Neutrophil (primary cell): ENCODE measurements at regions not wholly inside any gene's neighbourhood (a gene's known extent, or its start where the extent isn't known, plus 50 kb on each side); places are given as distances from the start of the nearest gene placed in this dataset.

Source experiments
- H3K27ac ChIP-seq: fragments of 200-600 bp; sonication (generic); 2 replicates; pipeline ENCODE4 v1.5.1; 2016; ENCODE audit warnings: mild to moderate bottlenecking, moderate library complexity
- H3K27me3 ChIP-seq: fragments of 200-600 bp; sonication (generic); 2 replicates; pipeline ENCODE4 v1.6.0; 2016; ENCODE audit warnings: mild to moderate bottlenecking
- H3K36me3 ChIP-seq: fragments of 200-600 bp; sonication (generic); 2 replicates; pipeline ENCODE4 v1.5.1; 2017
- H3K4me1 ChIP-seq, 2 experiments: fragments of 200-600 bp in 1 of 2; sonication (generic) in 1 of 2; 1 replicate in 1 of 2; 2 replicates in 1 of 2; pipeline versions ENCODE4 v1.5.1 to v1.6.1; 2013 to 2016; ENCODE audit warnings: low read depth in 1 of 2, low read length in 1 of 2, mild to moderate bottlenecking in 1 of 2, moderate library complexity in 1 of 2; ENCODE audit not compliant: control insufficient read depth in 1 of 2, insufficient read depth in 1 of 2
- H3K4me3 ChIP-seq, 2 experiments: fragments of 200-600 bp in 1 of 2; sonication (generic) in 1 of 2; 1 replicate in 1 of 2; 2 replicates in 1 of 2; pipeline ENCODE4 v1.5.1; 2013 to 2016; ENCODE audit warnings: low read depth in 1 of 2, low read length in 1 of 2, mild to moderate bottlenecking in 1 of 2, moderate library complexity in 1 of 2
- H3K9me3 ChIP-seq: fragments of 200-600 bp; sonication (generic); 2 replicates; pipeline ENCODE4 v1.5.1; 2016
- TF ChIP-seq, protein P1 (sequence below): fragments of 200-600 bp; sonication (generic); IDR thresholded peaks from 2 replicates; pipeline ENCODE4 v1.5.1; 2016; ENCODE audit warnings: antibody characterized with exemption

GRCh38 chr2:204353823-204354222 is 191.5 kb upstream of the PARD3B start:
- H3K27me3 ChIP-seq = no peaks in the 10 kb centered on the region
- H3K27ac ChIP-seq = no peak overlapping the region
- no peaks in the 10 kb centered on the region for H3K9me3 ChIP-seq
- H3K4me3 ChIP-seq = no peak overlapping the region
- TF ChIP-seq, protein P1, sequence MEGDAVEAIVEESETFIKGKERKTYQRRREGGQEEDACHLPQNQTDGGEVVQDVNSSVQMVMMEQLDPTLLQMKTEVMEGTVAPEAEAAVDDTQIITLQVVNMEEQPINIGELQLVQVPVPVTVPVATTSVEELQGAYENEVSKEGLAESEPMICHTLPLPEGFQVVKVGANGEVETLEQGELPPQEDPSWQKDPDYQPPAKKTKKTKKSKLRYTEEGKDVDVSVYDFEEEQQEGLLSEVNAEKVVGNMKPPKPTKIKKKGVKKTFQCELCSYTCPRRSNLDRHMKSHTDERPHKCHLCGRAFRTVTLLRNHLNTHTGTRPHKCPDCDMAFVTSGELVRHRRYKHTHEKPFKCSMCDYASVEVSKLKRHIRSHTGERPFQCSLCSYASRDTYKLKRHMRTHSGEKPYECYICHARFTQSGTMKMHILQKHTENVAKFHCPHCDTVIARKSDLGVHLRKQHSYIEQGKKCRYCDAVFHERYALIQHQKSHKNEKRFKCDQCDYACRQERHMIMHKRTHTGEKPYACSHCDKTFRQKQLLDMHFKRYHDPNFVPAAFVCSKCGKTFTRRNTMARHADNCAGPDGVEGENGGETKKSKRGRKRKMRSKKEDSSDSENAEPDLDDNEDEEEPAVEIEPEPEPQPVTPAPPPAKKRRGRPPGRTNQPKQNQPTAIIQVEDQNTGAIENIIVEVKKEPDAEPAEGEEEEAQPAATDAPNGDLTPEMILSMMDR = no peak
- no peaks in the 10 kb centered on the region for H3K36me3 ChIP-seq
- H3K4me1 ChIP-seq = no peaks in the 10 kb centered on the region

DNA sequence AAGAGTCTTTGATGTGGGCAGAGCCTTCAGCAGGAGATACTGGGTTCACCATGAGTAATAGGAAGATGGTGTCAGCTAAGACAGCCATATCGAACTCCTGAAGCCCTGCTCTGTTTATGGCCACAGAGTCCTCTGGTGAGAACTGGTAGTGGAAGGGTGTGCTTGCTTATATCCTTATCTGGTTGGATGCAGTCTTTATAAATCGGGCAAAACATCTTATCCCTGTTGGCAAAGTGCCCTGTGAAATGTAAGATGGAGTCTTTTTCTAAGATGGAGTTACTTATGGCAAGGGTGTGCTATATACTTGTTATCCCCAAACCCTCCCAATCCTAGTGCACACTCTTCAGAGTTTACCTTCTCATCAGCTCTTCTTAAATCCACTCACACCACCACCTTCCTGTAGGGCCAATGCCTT is 190.8 kb upstream of the PARD3B start:
- no peaks in the 10 kb centered on the region for H3K27me3 ChIP-seq
- H3K4me1 ChIP-seq = no peaks in the 10 kb centered on the region
- TF ChIP-seq, protein P1 = no peak

GRCh38 chr2:204355688-204356087 is 189.6 kb upstream of the PARD3B start:
- H3K27ac ChIP-seq = no peak overlapping the region
- H3K4me1 ChIP-seq = no peaks in the 10 kb centered on the region
- H3K36me3 ChIP-seq = no peaks in the 10 kb centered on the region
- TF ChIP-seq, protein P1 = no peak
- H3K4me3 ChIP-seq = no peak overlapping the region
- no peaks in the 10 kb centered on the region for H3K9me3 ChIP-seq
- H3K27me3 ChIP-seq = no peaks in the 10 kb centered on the region

More for the DNA sequence above, 190.8 kb upstream of the PARD3B start:
- H3K27ac ChIP-seq = no peak overlapping the region
- H3K9me3 ChIP-seq = no peaks in the 10 kb centered on the region
- no peak overlapping the region for H3K4me3 ChIP-seq
- H3K36me3 ChIP-seq = no peaks in the 10 kb centered on the region

DNA sequence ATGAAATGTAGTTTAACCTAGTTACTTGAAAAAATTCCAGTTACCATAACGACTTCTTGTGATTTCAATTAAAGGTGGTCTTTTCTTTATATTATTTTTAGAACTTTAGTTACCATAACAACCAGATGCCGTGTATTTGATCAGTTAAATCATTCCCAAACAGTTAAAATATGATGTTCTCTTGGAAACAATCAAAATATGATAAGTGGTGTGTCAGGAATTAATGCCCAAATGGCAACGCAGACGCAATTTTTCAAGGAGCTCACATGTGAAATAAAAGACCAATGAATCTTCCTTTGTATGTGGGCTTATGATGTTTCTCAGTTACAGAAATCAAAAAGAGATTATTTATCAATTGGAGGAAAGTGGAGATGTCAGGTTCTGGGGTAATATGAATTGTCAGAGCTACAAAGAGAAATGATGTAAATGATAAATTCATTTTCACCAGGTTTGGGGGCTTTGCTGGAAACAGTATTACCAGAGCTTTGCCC is 189.1 kb upstream of the PARD3B start:
- Histone ChIP-seq H3K4me1 (no peaks in the 10 kb centered on the region), H3K36me3 (no peaks in the 10 kb centered on the region), H3K27me3 (no peaks in the 10 kb centered on the region), H3K4me3 (no peak overlapping the region), H3K27ac (no peak overlapping the region), H3K9me3 (no peaks in the 10 kb centered on the region)
- TF ChIP-seq, protein P1 = no peak

GRCh38 chr2:204357286-204357685 is 188.0 kb upstream of the PARD3B start:
- TF ChIP-seq, protein P1 = no peak
- H3K27ac ChIP-seq = no peak overlapping the region
- H3K4me3 ChIP-seq = no peak overlapping the region
- no peaks in the 10 kb centered on the region for H3K9me3 ChIP-seq
- H3K27me3 ChIP-seq = no peaks in the 10 kb centered on the region
- no peaks in the 10 kb centered on the region for H3K4me1 ChIP-seq
- H3K36me3 ChIP-seq = no peaks in the 10 kb centered on the region

GRCh38 chr2:204359076-204359475 is 186.2 kb upstream of the PARD3B start:
- TF ChIP-seq, protein P1 = no peak

More at GRCh38 chr2:204359076-204359475, 186.2 kb upstream of the PARD3B start:
- H3K27me3 ChIP-seq = no peaks in the 10 kb centered on the region
- no peaks in the 10 kb centered on the region for H3K9me3 ChIP-seq
- H3K36me3 ChIP-seq = no peaks in the 10 kb centered on the region
- no peaks in the 10 kb centered on the region for H3K4me1 ChIP-seq
- no peak overlapping the region for H3K27ac ChIP-seq
- H3K4me3 ChIP-seq = no peak overlapping the region
